ENCODE measurements at regions not wholly inside any gene's neighbourhood (a gene's known extent, or its start where the extent isn't known, plus 50 kb on each side); places are given as distances from the start of the nearest gene placed in this dataset.
A peak's percentile ranks its signal among the peaks of the same experiment; 100 is the strongest.
"Not testable (repeated sequence)": the region's sequence is repeated elsewhere in the genome, so short reads cannot be mapped to it uniquely, and the experiment has no call there.

GRCh38 chr7:131664570-131664969 is 108.1 kb upstream of the PODXL start:
- Histone ChIP-seq H3K9me3 (no peaks in the 10 kb centered on the region), H3K27me3 (no peaks in the 10 kb centered on the region), H3K36me3 (no peaks in the 10 kb centered on the region), H3K4me1 (no peaks in the 10 kb centered on the region), H3K4me3 (no peak overlapping the region), H3K27ac (no peak overlapping the region)
- DNase-seq (no peak), ATAC-seq (no peak), FAIRE-seq (no peak)
- 79 to 86% methylated on average over 5 of the region's 5 CpGs for WGBS, 2 donors
- TF ChIP-seq, protein P1, sequence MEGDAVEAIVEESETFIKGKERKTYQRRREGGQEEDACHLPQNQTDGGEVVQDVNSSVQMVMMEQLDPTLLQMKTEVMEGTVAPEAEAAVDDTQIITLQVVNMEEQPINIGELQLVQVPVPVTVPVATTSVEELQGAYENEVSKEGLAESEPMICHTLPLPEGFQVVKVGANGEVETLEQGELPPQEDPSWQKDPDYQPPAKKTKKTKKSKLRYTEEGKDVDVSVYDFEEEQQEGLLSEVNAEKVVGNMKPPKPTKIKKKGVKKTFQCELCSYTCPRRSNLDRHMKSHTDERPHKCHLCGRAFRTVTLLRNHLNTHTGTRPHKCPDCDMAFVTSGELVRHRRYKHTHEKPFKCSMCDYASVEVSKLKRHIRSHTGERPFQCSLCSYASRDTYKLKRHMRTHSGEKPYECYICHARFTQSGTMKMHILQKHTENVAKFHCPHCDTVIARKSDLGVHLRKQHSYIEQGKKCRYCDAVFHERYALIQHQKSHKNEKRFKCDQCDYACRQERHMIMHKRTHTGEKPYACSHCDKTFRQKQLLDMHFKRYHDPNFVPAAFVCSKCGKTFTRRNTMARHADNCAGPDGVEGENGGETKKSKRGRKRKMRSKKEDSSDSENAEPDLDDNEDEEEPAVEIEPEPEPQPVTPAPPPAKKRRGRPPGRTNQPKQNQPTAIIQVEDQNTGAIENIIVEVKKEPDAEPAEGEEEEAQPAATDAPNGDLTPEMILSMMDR (IDR thresholded peaks at IDR 0.05), result no peak
- intact Hi-C loops (cut with DNase I), result no loop called here

DNA sequence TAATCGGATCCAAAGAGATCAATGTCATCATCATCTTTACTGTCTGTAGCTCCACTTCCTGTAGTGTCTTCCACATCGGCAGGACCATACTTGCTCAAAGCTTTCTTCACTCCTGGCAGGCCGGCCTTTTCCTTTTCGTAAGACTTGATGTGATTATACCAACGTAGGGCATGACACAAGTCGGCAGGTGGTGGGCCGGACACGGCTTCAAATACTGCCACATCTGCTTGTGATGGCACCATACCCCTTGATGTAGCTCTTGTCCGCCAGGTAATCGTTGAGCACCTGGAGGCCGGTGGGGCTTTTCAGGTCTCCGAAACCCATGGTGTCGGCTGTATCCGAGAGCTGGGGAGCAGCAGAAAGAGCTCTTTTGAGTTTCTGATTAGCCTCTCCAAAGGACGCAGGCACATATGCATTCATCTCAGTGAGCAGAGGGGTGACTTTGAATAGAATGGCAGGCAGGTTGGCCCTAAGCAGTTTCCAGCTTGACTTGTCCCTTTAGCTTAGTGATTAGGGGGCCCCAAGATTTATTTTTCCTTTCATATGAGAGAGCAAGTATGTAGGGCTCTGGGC is 106.0 kb upstream of the PODXL start:
- FAIRE-seq, result not testable (repeated sequence)
- WGBS, 2 donors, result 75 to 76% methylated on average over 15 of the region's 15 CpGs

DNA sequence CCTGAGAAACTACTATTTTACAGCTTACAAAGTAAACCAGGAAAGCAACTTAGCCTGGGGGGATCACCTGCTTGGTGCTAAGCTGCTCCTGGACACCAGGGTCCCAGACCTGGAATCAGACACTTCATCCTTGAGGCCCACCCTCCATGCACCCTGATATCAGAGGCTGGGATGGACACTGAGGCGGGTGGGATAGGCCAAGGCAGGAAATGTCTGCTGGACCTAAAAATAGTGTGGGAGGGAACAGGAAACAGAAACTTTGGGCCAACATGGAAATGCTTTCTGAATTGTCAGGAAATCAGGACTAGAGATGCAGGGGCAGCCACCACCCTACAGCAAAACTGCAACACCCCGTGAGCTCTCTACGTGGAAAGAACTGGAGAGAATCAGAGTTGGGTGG is 101.5 kb upstream of the PODXL start:
- Histone ChIP-seq H3K27me3 (no peaks in the 10 kb centered on the region), H3K27ac (no peak overlapping the region), H3K4me3 (no peak overlapping the region), H3K36me3 (no peaks in the 10 kb centered on the region), H3K4me1 (no peaks in the 10 kb centered on the region), H3K9me3 (no peaks in the 10 kb centered on the region)
- FAIRE-seq, result no peak
- WGBS, 2 donors, result 69 to 80% methylated on average over 3 of the region's 3 CpGs
- intact Hi-C loops (cut with DNase I), result loop anchor here in 2 of 3 donors (5.0 to 10.0 kb wide), 2 partner anchors 151 to 153 kb away; no protein-coding TSS in a partner anchor
- no peak for DNase-seq
- TF ChIP-seq, protein P1 (IDR thresholded peaks at IDR 0.05), result no peak
- ATAC-seq, result no peak

More for the DNA sequence above, 106.0 kb upstream of the PODXL start:
- intact Hi-C loops (cut with DNase I); H3K27me3 ChIP-seq; DNase-seq; H3K36me3 ChIP-seq; H3K4me1 ChIP-seq; H3K27ac ChIP-seq; ATAC-seq; H3K9me3 ChIP-seq; H3K4me3 ChIP-seq: not testable (repeated sequence)

GRCh38 chr7:131656980-131657723 is 100.7 kb upstream of the PODXL start:
- Histone ChIP-seq H3K27me3 (no peaks in the 10 kb centered on the region), H3K4me1 (no peaks in the 10 kb centered on the region), H3K27ac (no peak overlapping the region), H3K36me3 (no peaks in the 10 kb centered on the region), H3K9me3 (no peaks in the 10 kb centered on the region), H3K4me3 (no peak overlapping the region)
- WGBS, 2 donors, result 69 to 82% methylated on average over 10 of the region's 10 CpGs
- no peak for FAIRE-seq
- intact Hi-C loops (cut with DNase I), result loop anchor here in 2 of 3 donors (5.0 to 10.0 kb wide), 2 partner anchors 150 to 152 kb away; no protein-coding TSS in a partner anchor
- peak in 1 of 6 donors; percentile 3 for DNase-seq
- ATAC-seq, result no peak
- TF ChIP-seq, protein P1 (IDR thresholded peaks at IDR 0.05), result no peak

GRCh38 chr7:131655866-131656265 is 99.4 kb upstream of the PODXL start:
- ATAC-seq (no peak), DNase-seq (peak in 1 of 6 donors; percentile 24), FAIRE-seq (no peak)
- Histone ChIP-seq H3K27me3 (no peaks in the 10 kb centered on the region), H3K9me3 (no peaks in the 10 kb centered on the region), H3K4me3 (no peak overlapping the region), H3K27ac (no peak overlapping the region), H3K36me3 (no peaks in the 10 kb centered on the region), H3K4me1 (no peaks in the 10 kb centered on the region)
- WGBS, 2 donors, result 73 to 85% methylated on average over 7 of the region's 7 CpGs
- TF ChIP-seq, protein P1 (IDR thresholded peaks at IDR 0.05), result no peak
- intact Hi-C loops (cut with DNase I), result loop anchor here in 2 of 3 donors (5.0 to 10.0 kb wide), 2 partner anchors 149 to 151 kb away; no protein-coding TSS in a partner anchor

Data from pancreas (tissue), 10 donors.